ENCODE measurements at regions not wholly inside any gene's neighbourhood (a gene's known extent, or its start where the extent isn't known, plus 50 kb on each side); places are given as distances from the start of the nearest gene placed in this dataset.

- no peak for DNase-seq (ENCODE audit: low spot score)
- Histone ChIP-seq H3K9me2 (ENCODE audit: insufficient read depth) (no peaks in the 10 kb centered on the region), H3K27ac (ENCODE audit: low read depth) (no peak overlapping the region), H3K27me3 (ENCODE audit: insufficient read depth) (no peaks in the 10 kb centered on the region), H3F3A (replicated peaks; ENCODE audit: low read depth) (no peaks in the 10 kb centered on the region), H4K20me1 (replicated peaks; ENCODE audit: insufficient read depth) (no peaks in the 10 kb centered on the region), H3K4me1 (ENCODE audit: insufficient read depth) (no peaks in the 10 kb centered on the region; the same call in none of the 2 replicates), H3K4me2 (peak overlapping the region; percentile 15; the same call in 1 of the 2 replicates), H3K79me2 (replicated peaks; ENCODE audit: insufficient read depth) (no peaks in the 10 kb centered on the region), H3K4me3 (no peak overlapping the region), H2AFZ (peak overlapping the region; percentile 83), H3K36me3 (ENCODE audit: insufficient read depth) (no peaks in the 10 kb centered on the region)
- Mint-ChIP-seq H3K36me3 (ENCODE audit: low read depth) (no peaks in the 10 kb centered on the region), H3K27me3 (ENCODE audit: insufficient read depth, low read depth, poor library complexity) (peaks cover 3% of the 10 kb centered on the region), H3K4me1 (peaks cover 6% of the 10 kb centered on the region), H3K27ac (peak overlapping the region; percentile 52; the same call in 1 of the 2 replicates), H3K9me3 (no peaks in the 10 kb centered on the region), H3K4me3 (no peak overlapping the region)
- TF ChIP-seq ZNF331 (CRISPR knock-in tag; IDR thresholded peaks at IDR 0.05; ENCODE audit: low read depth) (no peak), EZH2phosphoT487 (IDR thresholded peaks at IDR 0.05; ENCODE audit: unreplicated experiment) (no peak), ZNF114 (CRISPR knock-in tag; IDR thresholded peaks at IDR 0.05) (no peak), JUNB (IDR thresholded peaks at IDR 0.05; ENCODE audit: unreplicated experiment) (no peak), ETS1 (IDR thresholded peaks at IDR 0.05) (no peak), ZNF462 (CRISPR knock-in tag; IDR thresholded peaks at IDR 0.05) (no peak), NANOG (IDR thresholded peaks at IDR 0.05; ENCODE audit: borderline replicate concordance) (no peak), CREB1 (CRISPR knock-in tag; IDR thresholded peaks at IDR 0.05; ENCODE audit: low read depth) (no peak), EZH2 (IDR thresholded peaks at IDR 0.05; ENCODE audit: low read depth, unreplicated experiment) (no peak), STAT1 (IDR thresholded peaks at IDR 0.05; ENCODE audit: unreplicated experiment) (no peak), CTCF (conservative IDR thresholded peaks at IDR 0.05; ENCODE audit: low read depth in 2 of 2) (no peak), REST (IDR thresholded peaks at IDR 0.05; ENCODE audit: unreplicated experiment) (no peak), POLR2AphosphoS5 (IDR thresholded peaks at IDR 0.05; ENCODE audit: low read depth) (no peak)
- no peak for ATAC-seq
Observed at GRCh38 chr13:80558074-80558473, 217.1 kb upstream of the SPRY2 start.
